IMR-90 (cell line): ENCODE measurements at regions not wholly inside any gene's neighbourhood (a gene's known extent, or its start where the extent isn't known, plus 50 kb on each side); places are given as distances from the start of the nearest gene placed in this dataset.

ENCODE experiments used
- ATAC-seq: fragments of 200-7000 bp; cut with Tn5 transposase; 2 replicates; pipeline ENCODE4 v1.9.1; 2020; ENCODE audit warnings: low read depth, mild to moderate bottlenecking, moderate library complexity
- BruUV-seq: library from RNA; stranded (reverse); fragments of 400-500 nt; replicated peaks from 2 replicates; lab custom pipeline; 2021; lab: Mats Ljungman, UMichigan
- CTCF ChIA-PET: fragments of 300-600 bp; formaldehyde crosslinking; extraction: SDS; loops from one replicate; lab custom pipeline; 2021; ENCODE audit warnings: antibody characterized with exemption; lab: Yijun Ruan, JAX
- POLR2A ChIA-PET: fragments of 300-600 bp; sonication (Branson Sonifier 250); formaldehyde crosslinking; loops from one replicate; lab custom pipeline; 2022; ENCODE audit warnings: antibody characterized with exemption; ENCODE audit not compliant: unreplicated experiment; lab: Charles Lee
- DNase-seq: peaks from one replicate; pipeline ENCODE4 v3.0.0; 2013
- H2AFZ ChIP-seq: replicated peaks from 2 replicates; pipeline ENCODE3; 2013; ENCODE audit warnings: low read length, mild to moderate bottlenecking; ENCODE audit not compliant: poor library complexity
- H2AK5ac ChIP-seq: 2 replicates; pipeline ENCODE4 v1.6.1; 2013; ENCODE audit warnings: low read depth, low read length, inconsistent platforms
- H2AK9ac ChIP-seq: replicated peaks from 2 replicates; pipeline ENCODE3; 2013; ENCODE audit warnings: mild to moderate bottlenecking, low read depth, low read length, moderate library complexity; ENCODE audit not compliant: poor library complexity
- H2BK120ac ChIP-seq: 2 replicates; pipeline ENCODE4 v1.6.1; 2013; ENCODE audit warnings: low read depth, low read length, inconsistent platforms
- H2BK15ac ChIP-seq: 3 replicates; pipeline ENCODE4 v1.6.1; 2013; ENCODE audit warnings: low read depth, low read length, inconsistent platforms
- H2BK20ac ChIP-seq: 2 replicates; pipeline ENCODE4 v1.6.1; 2013; ENCODE audit warnings: low read depth, mild to moderate bottlenecking, inconsistent platforms, low read length, moderate library complexity
- H2BK5ac ChIP-seq: 2 replicates; pipeline ENCODE4 v1.6.1; 2013; ENCODE audit warnings: mild to moderate bottlenecking, low read depth, low read length, inconsistent platforms; ENCODE audit not compliant: poor library complexity, severe bottlenecking
- H3K14ac ChIP-seq: replicated peaks from 2 replicates; pipeline ENCODE4 v1.6.1; 2013; ENCODE audit warnings: low read depth, low read length, inconsistent platforms
- H3K18ac ChIP-seq: 2 replicates; pipeline ENCODE4 v1.6.1; 2013; ENCODE audit warnings: low read depth, low read length, control low read depth
- H3K23ac ChIP-seq: 2 replicates; pipeline ENCODE4 v1.6.1; 2013; ENCODE audit warnings: low read depth, low read length, inconsistent platforms
- H3K27ac ChIP-seq: 2 replicates; pipeline ENCODE4 v1.5.1; 2013; ENCODE audit warnings: mild to moderate bottlenecking, control low read depth, low read length; ENCODE audit not compliant: insufficient read depth
- H3K27me3 ChIP-seq: 2 replicates; pipeline ENCODE4 v1.6.1; 2013; ENCODE audit warnings: low read length; ENCODE audit not compliant: control insufficient read depth, insufficient read depth
- H3K36me3 ChIP-seq: 2 replicates; pipeline ENCODE4 v1.6.1; 2013; ENCODE audit warnings: low read length, mixed read lengths; ENCODE audit not compliant: control insufficient read depth, insufficient read depth
- H3K4ac ChIP-seq: 2 replicates; pipeline ENCODE4 v1.6.1; 2013; ENCODE audit warnings: low read depth, low read length, inconsistent platforms
- H3K4me1 ChIP-seq: 2 replicates; pipeline ENCODE4 v1.6.1; 2013; ENCODE audit warnings: low read length, mixed read lengths; ENCODE audit not compliant: control insufficient read depth, insufficient read depth
- H3K4me2 ChIP-seq: 2 replicates; pipeline ENCODE4 v1.6.1; 2013; ENCODE audit warnings: low read depth, mild to moderate bottlenecking, control low read depth, low read length, moderate library complexity
- H3K4me3 ChIP-seq: 2 replicates; pipeline ENCODE4 v1.5.1; 2013; ENCODE audit warnings: low read depth, mild to moderate bottlenecking, control low read depth, low read length, moderate library complexity; ENCODE audit not compliant: insufficient read depth
- H3K56ac ChIP-seq: 2 replicates; pipeline ENCODE4 v1.6.1; 2013; ENCODE audit warnings: low read length, inconsistent platforms; ENCODE audit not compliant: insufficient read depth; ENCODE audit errors: extremely low read depth
- H3K79me1 ChIP-seq, 2 experiments: 2 replicates each; pipeline ENCODE4 v1.6.1; 2013; ENCODE audit warnings: low read length in 2 of 2, inconsistent platforms in 1 of 2, low read depth in 1 of 2
- H3K9ac ChIP-seq: 2 replicates; pipeline ENCODE4 v1.6.1; 2013; ENCODE audit warnings: low read depth, low read length, control low read depth
- H3K9me1 ChIP-seq: 2 replicates; pipeline ENCODE4 v1.6.1; 2013; ENCODE audit warnings: low read length, inconsistent platforms; ENCODE audit not compliant: insufficient read depth
- H3K9me3 ChIP-seq: 2 replicates; pipeline ENCODE4 v1.6.1; 2013; ENCODE audit warnings: low read length; ENCODE audit not compliant: control insufficient read depth, insufficient read depth
- H4K20me1 ChIP-seq: 2 replicates; pipeline ENCODE4 v1.6.1; 2013; ENCODE audit warnings: low read length, inconsistent platforms; ENCODE audit not compliant: insufficient read depth
- H4K5ac ChIP-seq: 2 replicates; pipeline ENCODE4 v1.6.1; 2013; ENCODE audit warnings: mild to moderate bottlenecking, low read depth, low read length, control low read depth
- H4K8ac ChIP-seq, 2 experiments: 2 replicates each; pipeline ENCODE4 v1.6.1; 2013; ENCODE audit warnings: low read depth in 2 of 2, low read length in 2 of 2, control low read depth in 1 of 2, inconsistent platforms in 1 of 2
- H4K91ac ChIP-seq: 2 replicates; pipeline ENCODE4 v1.6.1; 2013; ENCODE audit warnings: low read depth, low read length, inconsistent platforms; ENCODE audit not compliant: insufficient read depth
- BHLHE40 ChIP-seq: fragments of 150-350 bp; IDR thresholded peaks from 2 replicates; pipeline ENCODE4 v1.6.1; 2016; ENCODE audit warnings: mild to moderate bottlenecking, low read depth, low read length
- CTCF ChIP-seq: conservative IDR thresholded peaks from 2 replicates; pipeline ENCODE4 v1.5.1; 2012; ENCODE audit warnings: mild to moderate bottlenecking, low read depth, low read length, improper control_type of control experiment
- FOS ChIP-seq: fragments of 150-350 bp; IDR thresholded peaks from 2 replicates; pipeline ENCODE4 v1.6.1; 2016; ENCODE audit warnings: low read depth, low read length
- RAD21 ChIP-seq: IDR thresholded peaks from 2 replicates; pipeline ENCODE4 v1.6.1; 2012; ENCODE audit warnings: low read length, improper control_type of control experiment
- RFX5 ChIP-seq: IDR thresholded peaks from 2 replicates; pipeline ENCODE4 v1.8.0; 2012; ENCODE audit warnings: low read depth, mild to moderate bottlenecking, low read length, moderate library complexity
- WGBS, 2 experiments: methylation state at CpG; one replicate each; pipeline versions ENCODE4 v1.1.5 to v1.1.7; 2013; ENCODE audit warnings: missing lambda C conversion rate in 2 of 2; ENCODE audit not compliant: insufficient read length in 1 of 2; ENCODE audit errors: extremely low coverage in 2 of 2; 5-methylcytosine and 5-hydroxymethylcytosine counted together
- dilution Hi-C: fragments of 300-500 bp; cut with HindIII; formaldehyde crosslinking; loops from one replicate; pipeline ENCODE4 v1.14.3; 2018; ENCODE audit warnings: low sequenced_read_pairs; ENCODE audit not compliant: unreplicated experiment
- in situ Hi-C: fragments of 300-500 bp; cut with MboI; formaldehyde crosslinking; loops from 3 replicates; pipeline ENCODE4 v1.14.3; 2019; ENCODE audit warnings: low sequenced_read_pairs, inconsistent platforms, mixed read lengths
- intact Hi-C: fragments of 100-400 bp; cut with micrococcal nuclease; formaldehyde crosslinking; loops from 2 replicates; pipeline ENCODE4 v1.10.0; 2022

GRCh38 chr3:74370342-74370741 lies 244.1 kb downstream of the CNTN3 start:
- Histone ChIP-seq H3K18ac (no peak overlapping the region), H3K79me1 (no peaks in the 10 kb centered on the region), H3K9me3 (no peaks in the 10 kb centered on the region), H3K23ac (no peak overlapping the region), H4K8ac (no peak overlapping the region), H3K14ac (no peak overlapping the region), H2AK5ac (no peak overlapping the region), H3K4ac (no peak overlapping the region), H2AK9ac (no peak overlapping the region), H3K4me1 (no peaks in the 10 kb centered on the region), H4K20me1 (no peaks in the 10 kb centered on the region), H3K27ac (no peak overlapping the region), H3K4me2 (no peak overlapping the region), H2AFZ (no peak overlapping the region), H4K91ac (no peak overlapping the region), H3K56ac (no peak overlapping the region), H3K4me3 (no peak overlapping the region), H3K36me3 (no peaks in the 10 kb centered on the region), H2BK20ac (no peak overlapping the region), H2BK120ac (no peak overlapping the region), H3K27me3 (no peaks in the 10 kb centered on the region), H3K9ac (no peak overlapping the region), H2BK15ac (no peak overlapping the region), H2BK5ac (no peak overlapping the region), H4K5ac (no peak overlapping the region), H3K9me1 (no peaks in the 10 kb centered on the region)
- in situ Hi-C loops (no loop called here), intact Hi-C loops (loop anchor here (10.0 kb wide), 1 partner anchor 514 kb away; no protein-coding TSS in a partner anchor), dilution Hi-C loops (no loop called here)
- BruUV-seq = no TSS peak
- ATAC-seq (no peak), DNase-seq (no peak)
- ChIA-PET POLR2A (no interaction called here), CTCF (no interaction called here)
- no peak for TF ChIP-seq RAD21
- TF ChIP-seq CTCF = no peak
- TF ChIP-seq FOS = no peak
- no peak for TF ChIP-seq RFX5
- TF ChIP-seq BHLHE40 = no peak
- WGBS, 2 experiments = no CpG with 5 or more reads among the region's 2 CpGs
